Caco-2 (cell line): ENCODE measurements at regions not wholly inside any gene's neighbourhood (a gene's known extent, or its start where the extent isn't known, plus 50 kb on each side); places are given as distances from the start of the nearest gene placed in this dataset.

Experiments
- BruUV-seq: library from RNA; stranded (reverse); fragments of 400-500 nt; replicated peaks from 2 replicates; lab custom pipeline; 2021; lab: Mats Ljungman, UMichigan
- CTCF ChIA-PET: fragments of 300-600 bp; sonication (Branson Sonifier 250); formaldehyde crosslinking; loops from one replicate; lab custom pipeline; 2022; ENCODE audit warnings: antibody characterized with exemption; lab: Charles Lee
- POLR2A ChIA-PET: fragments of 300-600 bp; sonication (Branson Sonifier 250); formaldehyde crosslinking; loops from one replicate; lab custom pipeline; 2022; ENCODE audit warnings: antibody characterized with exemption; lab: Charles Lee
- DNase-seq, 2 experiments: peaks; one replicate each; pipeline versions ENCODE4 v3.0.0 to v3.0.0-alpha.2; 2020 to 2022
- H3K27me3 ChIP-seq: replicated peaks from 2 replicates; pipeline ENCODE4 v1.6.0; 2011; ENCODE audit warnings: low read length; ENCODE audit not compliant: control insufficient read depth, insufficient read depth
- H3K36me3 ChIP-seq: 2 replicates; pipeline ENCODE4 v1.5.1; 2011; ENCODE audit warnings: low read length; ENCODE audit not compliant: control insufficient read depth, insufficient read depth
- H3K4me1 ChIP-seq: fragments of 250-450 bp; sonication (Bioruptor Pico); 2 replicates; pipeline ENCODE4 v1.5.1; 2020; ENCODE audit warnings: mild to moderate bottlenecking
- H3K4me3 ChIP-seq: 2 replicates; pipeline ENCODE4 v1.5.1; 2011; ENCODE audit warnings: low read depth, mild to moderate bottlenecking, control low read depth, low read length
- H3K9me3 ChIP-seq: fragments of 250-450 bp; sonication (Bioruptor Pico); 2 replicates; pipeline ENCODE4 v1.5.1; 2020; ENCODE audit warnings: mild to moderate bottlenecking, moderate library complexity
- H3K27ac Mint-ChIP-seq: one replicate; pipeline ENCODE4 v1.8.0; 2022; ENCODE audit warnings: mixed read lengths; ENCODE audit not compliant: unreplicated experiment
- H3K27me3 Mint-ChIP-seq: one replicate; pipeline ENCODE4 v1.8.0; 2022; ENCODE audit warnings: mixed read lengths; ENCODE audit not compliant: insufficient read depth, unreplicated experiment
- H3K36me3 Mint-ChIP-seq: one replicate; pipeline ENCODE4 v1.8.0; 2022; ENCODE audit warnings: mild to moderate bottlenecking, mixed read lengths; ENCODE audit not compliant: insufficient read depth, unreplicated experiment
- H3K4me1 Mint-ChIP-seq: one replicate; pipeline ENCODE4 v1.8.0; 2022; ENCODE audit warnings: low read depth, mixed read lengths; ENCODE audit not compliant: unreplicated experiment
- H3K4me3 Mint-ChIP-seq: one replicate; pipeline ENCODE4 v1.8.0; 2022; ENCODE audit warnings: mild to moderate bottlenecking, moderate library complexity, mixed read lengths; ENCODE audit not compliant: unreplicated experiment
- H3K9me3 Mint-ChIP-seq: one replicate; pipeline ENCODE4 v1.8.0; 2022; ENCODE audit warnings: mixed read lengths; ENCODE audit not compliant: unreplicated experiment
- CTCF ChIP-seq, 2 experiments: fragments of 200-600 bp in 1 of 2; IDR thresholded peaks; 1 replicate in 1 of 2; 2 replicates in 1 of 2; pipeline versions ENCODE4 v1.5.1 to v1.8.0; 2011 to 2022; ENCODE audit warnings: antibody characterized with exemption in 1 of 2, control low read depth in 1 of 2, inconsistent platforms in 1 of 2, low read depth in 1 of 2, low read length in 1 of 2, mild to moderate bottlenecking in 1 of 2, moderate library complexity in 1 of 2; ENCODE audit not compliant: insufficient read depth in 1 of 2, severe bottlenecking in 1 of 2, unreplicated experiment in 1 of 2
- intact Hi-C: fragments of 100-400 bp; cut with micrococcal nuclease; formaldehyde crosslinking; loops from one replicate; pipeline ENCODE4 v1.10.0; 2022; ENCODE audit not compliant: unreplicated experiment

- no TSS peak for BruUV-seq
- Mint-ChIP-seq H3K27ac (no peak overlapping the region), H3K27me3 (no peaks in the 10 kb centered on the region), H3K4me1 (no peaks in the 10 kb centered on the region), H3K4me3 (no peak overlapping the region), H3K9me3 (peaks cover 16% of the 10 kb centered on the region), H3K36me3 (no peaks in the 10 kb centered on the region)
- DNase-seq: no peak
- H3K27me3 ChIP-seq: no peaks in the 10 kb centered on the region
- ChIA-PET CTCF (no interaction called here), POLR2A (no interaction called here)
- H3K4me3 ChIP-seq: no peak overlapping the region
- intact Hi-C loops: no loop called here
- no peaks in the 10 kb centered on the region for H3K9me3 ChIP-seq
- TF ChIP-seq CTCF (IDR thresholded peaks at IDR 0.05; ENCODE audit: insufficient read depth in 1 of 2, low read depth in 1 of 2, low read length in 1 of 2, severe bottlenecking in 1 of 2, unreplicated experiment in 1 of 2): no peak
- H3K4me1 ChIP-seq: no peaks in the 10 kb centered on the region; the same call in 1 of the 2 replicates
- no peaks in the 10 kb centered on the region for H3K36me3 ChIP-seq
These were observed 143.9 kb downstream of the PFKFB3 start for GRCh38 chr10:6346631-6347030.

GRCh38 chr10:6347391-6347951 lies 144.7 kb downstream of the PFKFB3 start:
- no peak overlapping the region for H3K27ac Mint-ChIP-seq
- no peaks in the 10 kb centered on the region for H3K4me1 Mint-ChIP-seq
- ChIA-PET CTCF (no interaction called here), POLR2A (no interaction called here)
- Histone ChIP-seq H3K9me3 (no peaks in the 10 kb centered on the region), H3K4me3 (no peak overlapping the region), H3K36me3 (no peaks in the 10 kb centered on the region), H3K27me3 (no peaks in the 10 kb centered on the region), H3K4me1 (no peaks in the 10 kb centered on the region)
- BruUV-seq: no TSS peak
- H3K4me3 Mint-ChIP-seq: no peak overlapping the region
- no peaks in the 10 kb centered on the region for H3K36me3 Mint-ChIP-seq
- no peak for DNase-seq
- no peaks in the 10 kb centered on the region for H3K27me3 Mint-ChIP-seq
- no peak for TF ChIP-seq CTCF (IDR thresholded peaks at IDR 0.05; ENCODE audit: insufficient read depth in 1 of 2, low read depth in 1 of 2, low read length in 1 of 2, severe bottlenecking in 1 of 2, unreplicated experiment in 1 of 2)
- peaks cover 20% of the 10 kb centered on the region for H3K9me3 Mint-ChIP-seq
- intact Hi-C loops: no loop called here

GRCh38 chr10:6348096-6348874 lies 145.6 kb downstream of the PFKFB3 start:
- no peak for TF ChIP-seq CTCF (IDR thresholded peaks at IDR 0.05; ENCODE audit: insufficient read depth in 1 of 2, low read depth in 1 of 2, low read length in 1 of 2, severe bottlenecking in 1 of 2, unreplicated experiment in 1 of 2)
- H3K9me3 Mint-ChIP-seq: peaks cover 20% of the 10 kb centered on the region
- no peak overlapping the region for H3K4me3 Mint-ChIP-seq

More at GRCh38 chr10:6348096-6348874, 145.6 kb downstream of the PFKFB3 start:
- H3K4me1 ChIP-seq: peaks cover 4% of the 10 kb centered on the region
- H3K9me3 ChIP-seq: no peaks in the 10 kb centered on the region
- CTCF ChIA-PET: no interaction called here
- Mint-ChIP-seq H3K4me1 (no peaks in the 10 kb centered on the region), H3K36me3 (no peaks in the 10 kb centered on the region), H3K27ac (no peak overlapping the region), H3K27me3 (no peaks in the 10 kb centered on the region)
- no peaks in the 10 kb centered on the region for H3K36me3 ChIP-seq
- POLR2A ChIA-PET: no interaction called here
- no peaks in the 10 kb centered on the region for H3K27me3 ChIP-seq
- no peak overlapping the region for H3K4me3 ChIP-seq
- no peak for DNase-seq
- intact Hi-C loops: no loop called here
- BruUV-seq: no TSS peak
